H9 (cell line): ENCODE measurements at regions not wholly inside any gene's neighbourhood (a gene's known extent, or its start where the extent isn't known, plus 50 kb on each side); places are given as distances from the start of the nearest gene placed in this dataset.

Experiments used
- DNase-seq: peaks from one replicate; pipeline ENCODE4 v3.0.0-alpha.2; 2017
- H2AFZ ChIP-seq: one replicate; pipeline ENCODE4 v1.6.1; 2013; ENCODE audit warnings: mild to moderate bottlenecking, low read length, control low read depth, moderate library complexity
- H2AK5ac ChIP-seq: 2 replicates; pipeline ENCODE4 v1.6.1; 2013; ENCODE audit warnings: low read length, control low read depth, mixed read lengths; ENCODE audit not compliant: insufficient read length
- H2BK120ac ChIP-seq: one replicate; pipeline ENCODE4 v1.6.1; 2013; ENCODE audit warnings: low read depth, mild to moderate bottlenecking, low read length, control low read depth, inconsistent platforms; ENCODE audit not compliant: poor library complexity, severe bottlenecking
- H2BK12ac ChIP-seq: 2 replicates; pipeline ENCODE4 v1.6.1; 2013; ENCODE audit warnings: low read length, control low read depth, mixed read lengths, low read depth; ENCODE audit not compliant: insufficient read length
- H2BK15ac ChIP-seq: 2 replicates; pipeline ENCODE4 v1.6.1; 2013; ENCODE audit warnings: low read depth, low read length, control low read depth
- H2BK20ac ChIP-seq: one replicate; pipeline ENCODE4 v1.6.1; 2013; ENCODE audit warnings: low read depth, mild to moderate bottlenecking, low read length, control low read depth, inconsistent platforms; ENCODE audit not compliant: poor library complexity, severe bottlenecking
- H2BK5ac ChIP-seq: 2 replicates; pipeline ENCODE4 v1.6.1; 2013; ENCODE audit warnings: low read length, control low read depth, mixed read lengths; ENCODE audit not compliant: insufficient read length
- H3K14ac ChIP-seq: 2 replicates; pipeline ENCODE4 v1.6.1; 2013; ENCODE audit warnings: low read length, control low read depth; ENCODE audit not compliant: insufficient read depth
- H3K18ac ChIP-seq: 2 replicates; pipeline ENCODE4 v1.6.1; 2013; ENCODE audit warnings: low read depth, mild to moderate bottlenecking, mixed read lengths, low read length, control low read depth; ENCODE audit not compliant: insufficient read length
- H3K23ac ChIP-seq: 2 replicates; pipeline ENCODE4 v1.6.1; 2013; ENCODE audit warnings: low read length, control low read depth, mixed read lengths, low read depth; ENCODE audit not compliant: insufficient read length
- H3K23me2 ChIP-seq: 2 replicates; pipeline ENCODE4 v1.6.1; 2013; ENCODE audit warnings: low read depth, mild to moderate bottlenecking, mixed read lengths, low read length, control low read depth; ENCODE audit not compliant: insufficient read length, poor library complexity, severe bottlenecking
- H3K27ac ChIP-seq: 2 replicates; pipeline ENCODE4 v1.5.1; 2013; ENCODE audit warnings: low read length, control low read depth, mixed read lengths, low read depth; ENCODE audit not compliant: insufficient read length
- H3K27me3 ChIP-seq: 2 replicates; pipeline ENCODE4 v1.6.1; 2013; ENCODE audit warnings: low read length, control low read depth, inconsistent platforms; ENCODE audit not compliant: insufficient read depth
- H3K4ac ChIP-seq: 2 replicates; pipeline ENCODE4 v1.6.1; 2013; ENCODE audit warnings: low read depth, mild to moderate bottlenecking, control low read depth, inconsistent platforms, low read length, moderate library complexity
- H3K4me1 ChIP-seq: 2 replicates; pipeline ENCODE4 v1.6.1; 2013; ENCODE audit warnings: low read length, control low read depth, inconsistent platforms; ENCODE audit not compliant: insufficient read depth
- H3K4me2 ChIP-seq: 2 replicates; pipeline ENCODE4 v1.6.1; 2013; ENCODE audit warnings: low read length, control low read depth, mixed read lengths; ENCODE audit not compliant: insufficient read length, insufficient read depth
- H3K56ac ChIP-seq: 2 replicates; pipeline ENCODE4 v1.6.1; 2013; ENCODE audit warnings: low read depth, mild to moderate bottlenecking, mixed read lengths, low read length, control low read depth; ENCODE audit not compliant: insufficient read length
- H3K79me1 ChIP-seq: 2 replicates; pipeline ENCODE4 v1.6.1; 2013; ENCODE audit warnings: low read depth, mild to moderate bottlenecking, moderate library complexity, low read length, control low read depth, inconsistent platforms; ENCODE audit not compliant: insufficient read depth, poor library complexity, severe bottlenecking
- H3K79me2 ChIP-seq: 2 replicates; pipeline ENCODE4 v1.6.1; 2013; ENCODE audit warnings: low read length, control low read depth, inconsistent platforms; ENCODE audit not compliant: insufficient read depth
- H3K9ac ChIP-seq: 2 replicates; pipeline ENCODE4 v1.6.1; 2013; ENCODE audit warnings: low read length, control low read depth, mixed read lengths; ENCODE audit not compliant: insufficient read length; ENCODE audit errors: extremely low read depth
- H3K9me3 ChIP-seq: one replicate; pipeline ENCODE4 v1.6.1; 2013; ENCODE audit warnings: low read depth, low read length, inconsistent platforms; ENCODE audit not compliant: control insufficient read depth
- H3T11ph ChIP-seq: one replicate; pipeline ENCODE4 v1.6.1; 2013; ENCODE audit warnings: mild to moderate bottlenecking, low read length, control low read depth, inconsistent platforms
- H4K20me1 ChIP-seq: one replicate; pipeline ENCODE4 v1.6.1; 2013; ENCODE audit not compliant: control insufficient read depth, insufficient read length, insufficient read depth
- H4K5ac ChIP-seq: 2 replicates; pipeline ENCODE4 v1.6.1; 2013; ENCODE audit warnings: low read depth, mild to moderate bottlenecking, mixed read lengths, low read length, control low read depth; ENCODE audit not compliant: insufficient read length
- H4K8ac ChIP-seq: replicated peaks from 2 replicates; pipeline ENCODE4 v1.6.1; 2013; ENCODE audit warnings: low read length, control low read depth, mixed read lengths, low read depth; ENCODE audit not compliant: insufficient read length
- H4K91ac ChIP-seq: 2 replicates; pipeline ENCODE4 v1.6.1; 2013; ENCODE audit warnings: low read depth, mild to moderate bottlenecking, moderate library complexity, mixed read lengths, low read length, control low read depth; ENCODE audit not compliant: insufficient read length
- H3K27ac Mint-ChIP-seq, 3 experiments: 2 replicates in 2 of 3; 3 replicates in 1 of 3; pipeline ENCODE4 v1.8.0; 2020 to 2021; ENCODE audit warnings: mixed read lengths in 3 of 3, mild to moderate bottlenecking in 1 of 3, moderate library complexity in 1 of 3
- H3K27me3 Mint-ChIP-seq: 2 replicates; pipeline ENCODE4 v1.8.0; 2021; ENCODE audit warnings: low read depth, mild to moderate bottlenecking, moderate library complexity, mixed read lengths
- H3K36me3 Mint-ChIP-seq, 3 experiments: 2 replicates in 2 of 3; 3 replicates in 1 of 3; pipeline ENCODE4 v1.8.0; 2020 to 2021; ENCODE audit warnings: low read depth in 3 of 3, mixed read lengths in 3 of 3; ENCODE audit not compliant: insufficient read depth in 1 of 3
- H3K4me1 Mint-ChIP-seq, 2 experiments: 2 replicates each; pipeline ENCODE4 v1.8.0; 2020; ENCODE audit warnings: mixed read lengths in 2 of 2
- H3K4me3 Mint-ChIP-seq, 2 experiments: 2 replicates in 1 of 2; 3 replicates in 1 of 2; pipeline ENCODE4 v1.8.0; 2020 to 2021; ENCODE audit warnings: mild to moderate bottlenecking in 2 of 2, mixed read lengths in 2 of 2, moderate library complexity in 1 of 2
- H3K9me3 Mint-ChIP-seq, 2 experiments: 2 replicates in 1 of 2; 3 replicates in 1 of 2; pipeline ENCODE4 v1.8.0; 2020; ENCODE audit warnings: mild to moderate bottlenecking in 2 of 2, mixed read lengths in 2 of 2, moderate library complexity in 1 of 2
- CTCF ChIP-seq: fragments of 200-600 bp; sonication (generic); conservative IDR thresholded peaks from 3 replicates; pipeline ENCODE4 v1.8.0; 2021; ENCODE audit warnings: antibody characterized with exemption, mild to moderate bottlenecking
- WGBS: extraction: QIAGEN DNeasy Blood & Tissue Kit; methylation state at CpG from one replicate; pipeline ENCODE4 v1.1.7; 2013; ENCODE audit warnings: missing lambda C conversion rate, low lambda C conversion rate, mixed read lengths; ENCODE audit not compliant: insufficient read length; ENCODE audit errors: extremely low coverage; 5-methylcytosine and 5-hydroxymethylcytosine counted together

GRCh38 chr3:5344707-5345106 is 157.2 kb downstream of the EDEM1 start:
- Histone ChIP-seq H3K79me1 (no peaks in the 10 kb centered on the region), H4K91ac (no peak overlapping the region), H3K18ac (no peak overlapping the region), H3T11ph (no peak overlapping the region), H3K4ac (no peak overlapping the region), H2BK120ac (no peak overlapping the region), H2BK5ac (no peak overlapping the region), H3K23me2 (no peaks in the 10 kb centered on the region), H2BK12ac (no peak overlapping the region), H3K9ac (no peak overlapping the region), H2BK15ac (no peak overlapping the region), H3K9me3 (no peaks in the 10 kb centered on the region), H4K8ac (no peak overlapping the region), H2AFZ (no peak overlapping the region), H3K27ac (no peak overlapping the region), H3K14ac (no peak overlapping the region), H3K4me2 (no peak overlapping the region), H2AK5ac (no peak overlapping the region), H4K20me1 (no peaks in the 10 kb centered on the region), H3K79me2 (no peaks in the 10 kb centered on the region), H3K23ac (no peak overlapping the region), H3K27me3 (no peaks in the 10 kb centered on the region), H2BK20ac (no peak overlapping the region), H3K56ac (no peak overlapping the region), H3K4me1 (no peaks in the 10 kb centered on the region), H4K5ac (no peak overlapping the region)
- WGBS, result no CpG with 5 or more reads among the region's 1 CpG
- H3K27ac Mint-ChIP-seq, result no peak overlapping the region
- no peak for TF ChIP-seq CTCF
- peaks cover 11 to 12% of the 10 kb centered on the region in 2 experiments for H3K4me1 Mint-ChIP-seq
- no peak for DNase-seq
- H3K27me3 Mint-ChIP-seq, result peaks cover 27% of the 10 kb centered on the region
- peaks cover 3 to 7% of the 10 kb centered on the region in 2 experiments for H3K9me3 Mint-ChIP-seq
- no peak overlapping the region for H3K4me3 Mint-ChIP-seq
- H3K36me3 Mint-ChIP-seq, result peaks cover 0 to 4% (median 0%) of the 10 kb centered on the region in 3 experiments; a peak in 1 of 7 replicates
